Right lobe of liver (tissue), 4 donors: ENCODE measurements at regions not wholly inside any gene's neighbourhood (a gene's known extent, or its start where the extent isn't known, plus 50 kb on each side); places are given as distances from the start of the nearest gene placed in this dataset.

Source experiments
- CTCF ChIP-seq, 4 donors: fragments of 200-600 bp in 3 of 4; fragments of 450-650 bp in 1 of 4; IDR thresholded peaks; one replicate each; pipeline versions ENCODE4 v1.5.1 to v1.8.0; 2016 to 2022; ENCODE audit warnings: antibody characterized with exemption in 4 of 4, mild to moderate bottlenecking in 2 of 4
- POLR2A ChIP-seq: fragments of 450-650 bp; IDR thresholded peaks from one replicate; pipeline ENCODE4 v1.6.1; 2017; ENCODE audit warnings: antibody characterized with exemption, mild to moderate bottlenecking
- donor health status: DM: no; HTN: no; CAD: no.
- donor health status: DM: no; HTN: no; CAD: no.
- donor health status: DM: no; HTN: yes; CAD: no.

DNA sequence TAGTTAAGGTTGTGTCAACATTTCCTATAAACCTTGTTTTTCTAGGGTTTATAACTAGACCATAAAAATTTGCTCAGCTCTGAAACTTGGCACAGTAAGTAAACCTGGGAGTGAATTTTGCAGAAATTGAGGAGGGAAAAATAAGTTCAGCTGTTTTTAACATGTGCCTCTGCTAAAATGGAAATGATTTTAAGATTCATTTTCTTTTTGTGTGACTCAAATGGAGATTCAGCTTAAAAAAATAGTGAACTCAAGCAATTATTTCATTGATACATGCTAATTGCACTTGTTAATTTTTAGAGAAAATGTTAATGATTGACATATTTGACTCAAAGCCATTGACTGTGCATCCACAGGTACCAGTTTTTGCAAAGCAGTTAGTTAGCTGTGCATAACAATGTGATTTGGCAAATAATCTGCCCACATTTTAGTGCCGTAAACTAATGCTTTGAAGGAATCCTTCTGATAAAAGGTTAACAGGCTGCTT lies 68.5 kb upstream of the ZNF438 start:
- TF ChIP-seq CTCF (IDR thresholded peaks at IDR 0.05) (no peak), POLR2A (no peak)
